ENCODE measurements at regions not wholly inside any gene's neighbourhood (a gene's known extent, or its start where the extent isn't known, plus 50 kb on each side); places are given as distances from the start of the nearest gene placed in this dataset.
"Not testable (repeated sequence)": the region's sequence is repeated elsewhere in the genome, so short reads cannot be mapped to it uniquely, and the experiment has no call there.

DNA sequence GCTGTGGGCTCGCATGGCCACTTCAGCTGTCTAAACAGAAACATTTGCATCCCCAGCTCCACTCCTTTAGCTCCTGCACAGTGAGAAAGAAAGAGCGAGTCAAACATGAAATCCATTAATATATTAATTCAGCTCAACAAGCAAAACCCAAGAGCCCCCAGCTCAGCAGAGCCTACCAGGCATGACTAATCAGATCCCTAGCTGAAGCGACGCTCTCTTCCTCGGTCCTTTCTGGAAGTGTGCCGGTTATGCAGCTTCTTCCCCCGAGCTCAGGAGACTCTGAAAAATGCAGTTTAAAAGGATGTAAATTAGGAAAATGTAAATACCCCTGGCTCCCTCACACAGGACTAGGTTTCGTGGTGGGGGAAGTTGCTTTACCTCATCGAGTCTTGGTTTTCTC, 221.5 kb downstream of the ANKRD30B start:
- Histone ChIP-seq H3K4me2 (ENCODE audit: low read depth, low read length, poor library complexity, severe bottlenecking) (no peak overlapping the region), H3K4me3 (ENCODE audit: insufficient read depth, low read length, poor library complexity, severe bottlenecking) (no peak overlapping the region), H4K20me1 (ENCODE audit: low read depth, low read length) (no peaks in the 10 kb centered on the region), H3K9ac (ENCODE audit: low read length) (no peak overlapping the region), H3K79me2 (ENCODE audit: insufficient read depth, low read length) (no peaks in the 10 kb centered on the region), H2AFZ (ENCODE audit: low read depth, low read length, severe bottlenecking) (no peak overlapping the region), H3K27me3 (ENCODE audit: low read length) (no peaks in the 10 kb centered on the region), H3K27ac (ENCODE audit: low read depth, low read length) (no peak overlapping the region), H3K9me2 (replicated peaks; ENCODE audit: insufficient read depth, low read length) (no peaks in the 10 kb centered on the region), H3F3A (ENCODE audit: insufficient read depth) (no peaks in the 10 kb centered on the region), H3K36me3 (ENCODE audit: low read length) (no peaks in the 10 kb centered on the region), H3K9me3 (ENCODE audit: insufficient read depth, low read length) (no peaks in the 10 kb centered on the region)
- no peak for TF ChIP-seq CTCF (IDR thresholded peaks at IDR 0.05; ENCODE audit: insufficient read depth, low read length, poor library complexity, severe bottlenecking)
- no peak for TF ChIP-seq EZH2phosphoT487 (conservative IDR thresholded peaks at IDR 0.05; ENCODE audit: low read length)

GRCh38 chr18:14970027-14970426, 222.1 kb downstream of the ANKRD30B start:
- Histone ChIP-seq H3K4me3 (ENCODE audit: insufficient read depth, low read length, poor library complexity, severe bottlenecking) (no peak overlapping the region), H3K9me2 (replicated peaks; ENCODE audit: insufficient read depth, low read length) (no peaks in the 10 kb centered on the region), H3K9me3 (ENCODE audit: insufficient read depth, low read length) (no peaks in the 10 kb centered on the region), H4K20me1 (ENCODE audit: low read depth, low read length) (no peaks in the 10 kb centered on the region), H2AFZ (ENCODE audit: low read depth, low read length, severe bottlenecking) (no peak overlapping the region), H3K79me2 (ENCODE audit: insufficient read depth, low read length) (no peaks in the 10 kb centered on the region), H3K27me3 (ENCODE audit: low read length) (no peaks in the 10 kb centered on the region), H3F3A (ENCODE audit: insufficient read depth) (no peaks in the 10 kb centered on the region), H3K4me2 (ENCODE audit: low read depth, low read length, poor library complexity, severe bottlenecking) (no peak overlapping the region), H3K27ac (ENCODE audit: low read depth, low read length) (no peak overlapping the region), H3K9ac (ENCODE audit: low read length) (no peak overlapping the region), H3K36me3 (ENCODE audit: low read length) (no peaks in the 10 kb centered on the region)
- no peak for TF ChIP-seq CTCF (IDR thresholded peaks at IDR 0.05; ENCODE audit: insufficient read depth, low read length, poor library complexity, severe bottlenecking)

GRCh38 chr18:14971461-14972185, 223.7 kb downstream of the ANKRD30B start:
- Histone ChIP-seq H3K4me2 (ENCODE audit: low read depth, low read length, poor library complexity, severe bottlenecking) (no peak overlapping the region), H3K9ac (ENCODE audit: low read length) (no peak overlapping the region), H3K27me3 (ENCODE audit: low read length) (no peaks in the 10 kb centered on the region), H4K20me1 (ENCODE audit: low read depth, low read length) (no peaks in the 10 kb centered on the region), H3K36me3 (ENCODE audit: low read length) (no peaks in the 10 kb centered on the region), H3F3A (ENCODE audit: insufficient read depth) (no peaks in the 10 kb centered on the region), H3K79me2 (ENCODE audit: insufficient read depth, low read length) (no peaks in the 10 kb centered on the region), H3K4me3 (ENCODE audit: insufficient read depth, low read length, poor library complexity, severe bottlenecking) (no peak overlapping the region), H3K9me2 (replicated peaks; ENCODE audit: insufficient read depth, low read length) (no peaks in the 10 kb centered on the region), H3K9me3 (ENCODE audit: insufficient read depth, low read length) (no peaks in the 10 kb centered on the region), H2AFZ (ENCODE audit: low read depth, low read length, severe bottlenecking) (no peak overlapping the region), H3K27ac (ENCODE audit: low read depth, low read length) (no peak overlapping the region)
- TF ChIP-seq EZH2phosphoT487 (conservative IDR thresholded peaks at IDR 0.05; ENCODE audit: low read length) (no peak), CTCF (IDR thresholded peaks at IDR 0.05; ENCODE audit: insufficient read depth, low read length, poor library complexity, severe bottlenecking) (no peak)

DNA sequence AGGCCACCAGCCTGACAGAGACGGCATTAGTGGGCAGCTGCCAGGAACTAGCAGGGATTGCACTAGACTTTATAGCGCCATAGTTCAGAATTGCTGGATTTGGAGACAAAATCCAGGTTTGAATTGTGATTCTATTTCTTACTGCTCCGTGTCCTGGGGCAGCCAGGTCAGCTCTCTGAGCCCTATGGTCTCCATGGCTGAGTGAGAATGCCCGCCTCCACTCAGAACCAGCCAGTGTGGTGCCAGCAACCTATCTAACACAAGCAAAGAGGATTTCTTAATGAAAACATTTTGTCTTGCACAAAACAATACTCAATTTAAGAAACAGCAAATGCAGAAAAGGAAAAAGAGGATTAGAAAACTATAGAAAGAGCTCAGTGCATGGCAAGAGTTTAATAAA, 225.4 kb downstream of the ANKRD30B start:
- H3K79me2 ChIP-seq (ENCODE audit: insufficient read depth, low read length); H3K36me3 ChIP-seq (ENCODE audit: low read length); H3K9me2 ChIP-seq (replicated peaks; ENCODE audit: insufficient read depth, low read length); H2AFZ ChIP-seq (ENCODE audit: low read depth, low read length, severe bottlenecking); H3K9ac ChIP-seq (ENCODE audit: low read length); H3F3A ChIP-seq (ENCODE audit: insufficient read depth); H4K20me1 ChIP-seq (ENCODE audit: low read depth, low read length); H3K4me3 ChIP-seq (ENCODE audit: insufficient read depth, low read length, poor library complexity, severe bottlenecking); H3K27me3 ChIP-seq (ENCODE audit: low read length); H3K9me3 ChIP-seq (ENCODE audit: insufficient read depth, low read length); H3K4me2 ChIP-seq (ENCODE audit: low read depth, low read length, poor library complexity, severe bottlenecking); H3K27ac ChIP-seq (ENCODE audit: low read depth, low read length): not testable (repeated sequence)
